H9 (cell line): ENCODE measurements at regions not wholly inside any gene's neighbourhood (a gene's known extent, or its start where the extent isn't known, plus 50 kb on each side); places are given as distances from the start of the nearest gene placed in this dataset.

Experiments used
- DNase-seq: peaks from one replicate; pipeline ENCODE4 v3.0.0-alpha.2; 2017
- H2AFZ ChIP-seq: one replicate; pipeline ENCODE4 v1.6.1; 2013; ENCODE audit warnings: mild to moderate bottlenecking, low read length, control low read depth, moderate library complexity
- H2AK5ac ChIP-seq: 2 replicates; pipeline ENCODE4 v1.6.1; 2013; ENCODE audit warnings: low read length, control low read depth, mixed read lengths; ENCODE audit not compliant: insufficient read length
- H2BK120ac ChIP-seq: one replicate; pipeline ENCODE4 v1.6.1; 2013; ENCODE audit warnings: low read depth, mild to moderate bottlenecking, low read length, control low read depth, inconsistent platforms; ENCODE audit not compliant: poor library complexity, severe bottlenecking
- H2BK12ac ChIP-seq: 2 replicates; pipeline ENCODE4 v1.6.1; 2013; ENCODE audit warnings: low read length, control low read depth, mixed read lengths, low read depth; ENCODE audit not compliant: insufficient read length
- H2BK15ac ChIP-seq: 2 replicates; pipeline ENCODE4 v1.6.1; 2013; ENCODE audit warnings: low read depth, low read length, control low read depth
- H2BK20ac ChIP-seq: one replicate; pipeline ENCODE4 v1.6.1; 2013; ENCODE audit warnings: low read depth, mild to moderate bottlenecking, low read length, control low read depth, inconsistent platforms; ENCODE audit not compliant: poor library complexity, severe bottlenecking
- H2BK5ac ChIP-seq: 2 replicates; pipeline ENCODE4 v1.6.1; 2013; ENCODE audit warnings: low read length, control low read depth, mixed read lengths; ENCODE audit not compliant: insufficient read length
- H3K14ac ChIP-seq: 2 replicates; pipeline ENCODE4 v1.6.1; 2013; ENCODE audit warnings: low read length, control low read depth; ENCODE audit not compliant: insufficient read depth
- H3K18ac ChIP-seq: 2 replicates; pipeline ENCODE4 v1.6.1; 2013; ENCODE audit warnings: low read depth, mild to moderate bottlenecking, mixed read lengths, low read length, control low read depth; ENCODE audit not compliant: insufficient read length
- H3K23ac ChIP-seq: 2 replicates; pipeline ENCODE4 v1.6.1; 2013; ENCODE audit warnings: low read length, control low read depth, mixed read lengths, low read depth; ENCODE audit not compliant: insufficient read length
- H3K23me2 ChIP-seq: 2 replicates; pipeline ENCODE4 v1.6.1; 2013; ENCODE audit warnings: low read depth, mild to moderate bottlenecking, mixed read lengths, low read length, control low read depth; ENCODE audit not compliant: insufficient read length, poor library complexity, severe bottlenecking
- H3K27ac ChIP-seq: 2 replicates; pipeline ENCODE4 v1.5.1; 2013; ENCODE audit warnings: low read length, control low read depth, mixed read lengths, low read depth; ENCODE audit not compliant: insufficient read length
- H3K27me3 ChIP-seq: 2 replicates; pipeline ENCODE4 v1.6.1; 2013; ENCODE audit warnings: low read length, control low read depth, inconsistent platforms; ENCODE audit not compliant: insufficient read depth
- H3K4ac ChIP-seq: 2 replicates; pipeline ENCODE4 v1.6.1; 2013; ENCODE audit warnings: low read depth, mild to moderate bottlenecking, control low read depth, inconsistent platforms, low read length, moderate library complexity
- H3K4me1 ChIP-seq: 2 replicates; pipeline ENCODE4 v1.6.1; 2013; ENCODE audit warnings: low read length, control low read depth, inconsistent platforms; ENCODE audit not compliant: insufficient read depth
- H3K4me2 ChIP-seq: 2 replicates; pipeline ENCODE4 v1.6.1; 2013; ENCODE audit warnings: low read length, control low read depth, mixed read lengths; ENCODE audit not compliant: insufficient read length, insufficient read depth
- H3K56ac ChIP-seq: 2 replicates; pipeline ENCODE4 v1.6.1; 2013; ENCODE audit warnings: low read depth, mild to moderate bottlenecking, mixed read lengths, low read length, control low read depth; ENCODE audit not compliant: insufficient read length
- H3K79me1 ChIP-seq: 2 replicates; pipeline ENCODE4 v1.6.1; 2013; ENCODE audit warnings: low read depth, mild to moderate bottlenecking, moderate library complexity, low read length, control low read depth, inconsistent platforms; ENCODE audit not compliant: insufficient read depth, poor library complexity, severe bottlenecking
- H3K79me2 ChIP-seq: 2 replicates; pipeline ENCODE4 v1.6.1; 2013; ENCODE audit warnings: low read length, control low read depth, inconsistent platforms; ENCODE audit not compliant: insufficient read depth
- H3K9ac ChIP-seq: 2 replicates; pipeline ENCODE4 v1.6.1; 2013; ENCODE audit warnings: low read length, control low read depth, mixed read lengths; ENCODE audit not compliant: insufficient read length; ENCODE audit errors: extremely low read depth
- H3K9me3 ChIP-seq: one replicate; pipeline ENCODE4 v1.6.1; 2013; ENCODE audit warnings: low read depth, low read length, inconsistent platforms; ENCODE audit not compliant: control insufficient read depth
- H3T11ph ChIP-seq: one replicate; pipeline ENCODE4 v1.6.1; 2013; ENCODE audit warnings: mild to moderate bottlenecking, low read length, control low read depth, inconsistent platforms
- H4K20me1 ChIP-seq: one replicate; pipeline ENCODE4 v1.6.1; 2013; ENCODE audit not compliant: control insufficient read depth, insufficient read length, insufficient read depth
- H4K5ac ChIP-seq: 2 replicates; pipeline ENCODE4 v1.6.1; 2013; ENCODE audit warnings: low read depth, mild to moderate bottlenecking, mixed read lengths, low read length, control low read depth; ENCODE audit not compliant: insufficient read length
- H4K8ac ChIP-seq: replicated peaks from 2 replicates; pipeline ENCODE4 v1.6.1; 2013; ENCODE audit warnings: low read length, control low read depth, mixed read lengths, low read depth; ENCODE audit not compliant: insufficient read length
- H4K91ac ChIP-seq: 2 replicates; pipeline ENCODE4 v1.6.1; 2013; ENCODE audit warnings: low read depth, mild to moderate bottlenecking, moderate library complexity, mixed read lengths, low read length, control low read depth; ENCODE audit not compliant: insufficient read length
- H3K27ac Mint-ChIP-seq, 3 experiments: 2 replicates in 2 of 3; 3 replicates in 1 of 3; pipeline ENCODE4 v1.8.0; 2020 to 2021; ENCODE audit warnings: mixed read lengths in 3 of 3, mild to moderate bottlenecking in 1 of 3, moderate library complexity in 1 of 3
- H3K27me3 Mint-ChIP-seq: 2 replicates; pipeline ENCODE4 v1.8.0; 2021; ENCODE audit warnings: low read depth, mild to moderate bottlenecking, moderate library complexity, mixed read lengths
- H3K36me3 Mint-ChIP-seq, 3 experiments: 2 replicates in 2 of 3; 3 replicates in 1 of 3; pipeline ENCODE4 v1.8.0; 2020 to 2021; ENCODE audit warnings: low read depth in 3 of 3, mixed read lengths in 3 of 3; ENCODE audit not compliant: insufficient read depth in 1 of 3
- H3K4me1 Mint-ChIP-seq, 2 experiments: 2 replicates each; pipeline ENCODE4 v1.8.0; 2020; ENCODE audit warnings: mixed read lengths in 2 of 2
- H3K4me3 Mint-ChIP-seq, 2 experiments: 2 replicates in 1 of 2; 3 replicates in 1 of 2; pipeline ENCODE4 v1.8.0; 2020 to 2021; ENCODE audit warnings: mild to moderate bottlenecking in 2 of 2, mixed read lengths in 2 of 2, moderate library complexity in 1 of 2
- H3K9me3 Mint-ChIP-seq, 2 experiments: 2 replicates in 1 of 2; 3 replicates in 1 of 2; pipeline ENCODE4 v1.8.0; 2020; ENCODE audit warnings: mild to moderate bottlenecking in 2 of 2, mixed read lengths in 2 of 2, moderate library complexity in 1 of 2
- CTCF ChIP-seq: fragments of 200-600 bp; sonication (generic); conservative IDR thresholded peaks from 3 replicates; pipeline ENCODE4 v1.8.0; 2021; ENCODE audit warnings: antibody characterized with exemption, mild to moderate bottlenecking
- WGBS: extraction: QIAGEN DNeasy Blood & Tissue Kit; methylation state at CpG from one replicate; pipeline ENCODE4 v1.1.7; 2013; ENCODE audit warnings: missing lambda C conversion rate, low lambda C conversion rate, mixed read lengths; ENCODE audit not compliant: insufficient read length; ENCODE audit errors: extremely low coverage; 5-methylcytosine and 5-hydroxymethylcytosine counted together

GRCh38 chr18:33844232-33844631, 266.2 kb downstream of the ASXL3 start:
- H3K14ac ChIP-seq: no peak overlapping the region
- H3K4me1 ChIP-seq: no peaks in the 10 kb centered on the region
- H3K18ac ChIP-seq: no peak overlapping the region
- no peak overlapping the region for H3T11ph ChIP-seq
- H2AFZ ChIP-seq: no peak overlapping the region
- H2AK5ac ChIP-seq: no peak overlapping the region
- no peak overlapping the region for H2BK12ac ChIP-seq
- H3K79me2 ChIP-seq: no peaks in the 10 kb centered on the region
- no peak overlapping the region for H3K27ac Mint-ChIP-seq
- TF ChIP-seq CTCF: no peak
- no peak overlapping the region for H3K4me2 ChIP-seq
- no peak overlapping the region for H2BK5ac ChIP-seq
- no peak overlapping the region for H3K4me3 Mint-ChIP-seq
- H3K27ac ChIP-seq: no peak overlapping the region
- no peaks in the 10 kb centered on the region for H3K9me3 Mint-ChIP-seq
- H4K8ac ChIP-seq: no peak overlapping the region
- H3K9ac ChIP-seq: no peak overlapping the region
- H4K20me1 ChIP-seq: no peaks in the 10 kb centered on the region
- no peak overlapping the region for H2BK120ac ChIP-seq
- H4K91ac ChIP-seq: no peak overlapping the region
- H2BK15ac ChIP-seq: no peak overlapping the region
- DNase-seq: no peak
- H3K9me3 ChIP-seq: no peaks in the 10 kb centered on the region
- no peak overlapping the region for H3K4ac ChIP-seq
- WGBS: no CpG with 5 or more reads among the region's 3 CpGs
- H3K4me1 Mint-ChIP-seq: peaks cover 20% of the 10 kb centered on the region in 2 experiments
- no peaks in the 10 kb centered on the region for H3K36me3 Mint-ChIP-seq
- no peaks in the 10 kb centered on the region for H3K27me3 ChIP-seq
- H3K27me3 Mint-ChIP-seq: no peaks in the 10 kb centered on the region
- no peak overlapping the region for H2BK20ac ChIP-seq
- H3K79me1 ChIP-seq: no peaks in the 10 kb centered on the region
- no peak overlapping the region for H3K56ac ChIP-seq
- no peak overlapping the region for H3K23ac ChIP-seq
- H3K23me2 ChIP-seq: no peaks in the 10 kb centered on the region
- no peak overlapping the region for H4K5ac ChIP-seq
